WTC11 (cell line): ENCODE measurements at regions not wholly inside any gene's neighbourhood (a gene's known extent, or its start where the extent isn't known, plus 50 kb on each side); places are given as distances from the start of the nearest gene placed in this dataset.

ENCODE experiments used
- ATAC-seq: fragments of 200-7000 bp; cut with Tn5 transposase; 2 replicates; pipeline ENCODE4 v1.10.0; 2021; ENCODE audit warnings: mild to moderate bottlenecking, moderate library complexity
- CTCF ChIA-PET: fragments of 300-600 bp; sonication (Branson Sonifier 250); formaldehyde crosslinking; loops from one replicate; lab custom pipeline; 2021; ENCODE audit warnings: antibody characterized with exemption; lab: Charles Lee
- POLR2A ChIA-PET: fragments of 350-600 bp; sonication (Branson Sonifier 250); formaldehyde crosslinking; loops from one replicate; lab custom pipeline; 2021; ENCODE audit warnings: antibody characterized with exemption; lab: Charles Lee
- DNase-seq: peaks from one replicate; pipeline ENCODE4 v3.0.0; 2021; ENCODE audit warnings: low spot score
- H3K27ac Mint-ChIP-seq: 2 replicates; pipeline ENCODE4 v1.8.0; 2021; ENCODE audit warnings: mixed read lengths
- H3K27me3 Mint-ChIP-seq: 2 replicates; pipeline ENCODE4 v1.8.0; 2021; ENCODE audit warnings: low read depth, mild to moderate bottlenecking, moderate library complexity, mixed read lengths
- H3K36me3 Mint-ChIP-seq: 2 replicates; pipeline ENCODE4 v1.8.0; 2021; ENCODE audit warnings: mixed read lengths
- H3K4me1 Mint-ChIP-seq: 2 replicates; pipeline ENCODE4 v1.8.0; 2022; ENCODE audit warnings: mixed read lengths
- H3K4me3 Mint-ChIP-seq: 2 replicates; pipeline ENCODE4 v1.8.0; 2021; ENCODE audit warnings: mild to moderate bottlenecking, moderate library complexity, mixed read lengths
- H3K9me3 Mint-ChIP-seq: 2 replicates; pipeline ENCODE4 v1.8.0; 2021; ENCODE audit warnings: mixed read lengths
- AFF4 ChIP-seq: sonication (generic); formaldehyde crosslinking; IDR thresholded peaks from 2 replicates; pipeline ENCODE4 v1.8.1; 2023; ENCODE audit warnings: mild to moderate bottlenecking, missing genetic modification reagents, borderline replicate concordance
- AR ChIP-seq: fragments of 250-450 bp; sonication (Bioruptor Pico); IDR thresholded peaks from 2 replicates; pipeline ENCODE4 v1.9.0; 2021; ENCODE audit warnings: mild to moderate bottlenecking
- ATF6 ChIP-seq: sonication (generic); formaldehyde crosslinking; IDR thresholded peaks from 2 replicates; pipeline ENCODE4 v1.8.1; 2023; ENCODE audit warnings: mild to moderate bottlenecking, missing genetic modification reagents
- ETV6 ChIP-seq: sonication (generic); formaldehyde crosslinking; IDR thresholded peaks from 2 replicates; pipeline ENCODE4 v1.8.1; 2022; ENCODE audit warnings: mild to moderate bottlenecking, missing genetic modification reagents
- FOXP1 ChIP-seq: sonication (generic); formaldehyde crosslinking; IDR thresholded peaks from 2 replicates; pipeline ENCODE4 v1.8.0; 2022; ENCODE audit warnings: missing genetic modification reagents, mild to moderate bottlenecking, moderate library complexity, borderline replicate concordance
- GTF2I ChIP-seq: fragments of 250-450 bp; sonication (Bioruptor Pico); conservative IDR thresholded peaks from 2 replicates; pipeline ENCODE4 v1.4.0; 2021; ENCODE audit warnings: mild to moderate bottlenecking
- HMGXB4 ChIP-seq: sonication (generic); formaldehyde crosslinking; IDR thresholded peaks from 2 replicates; pipeline ENCODE4 v1.8.1; 2023; ENCODE audit warnings: mild to moderate bottlenecking, moderate library complexity, missing genetic modification reagents
- MYBL2 ChIP-seq: sonication (generic); formaldehyde crosslinking; IDR thresholded peaks from 2 replicates; pipeline ENCODE4 v1.8.1; 2023; ENCODE audit warnings: mild to moderate bottlenecking, moderate library complexity, missing genetic modification reagents
- SMAD3 ChIP-seq: sonication (generic); formaldehyde crosslinking; IDR thresholded peaks from 2 replicates; pipeline ENCODE4 v1.8.0; 2022; ENCODE audit warnings: missing genetic modification reagents, mild to moderate bottlenecking, borderline replicate concordance
- TP53 ChIP-seq: sonication (generic); formaldehyde crosslinking; IDR thresholded peaks from 2 replicates; pipeline ENCODE4 v1.8.1; 2023; ENCODE audit warnings: mild to moderate bottlenecking, missing genetic modification reagents
- ZBTB21 ChIP-seq: sonication (generic); formaldehyde crosslinking; IDR thresholded peaks from 2 replicates; pipeline ENCODE4 v1.8.1; 2023; ENCODE audit warnings: mild to moderate bottlenecking, missing genetic modification reagents, borderline replicate concordance
- ZMAT4 ChIP-seq: fragments of 250-450 bp; sonication (Bioruptor Pico); IDR thresholded peaks from 2 replicates; pipeline ENCODE4 v1.9.0; 2021; ENCODE audit warnings: mild to moderate bottlenecking
- ZNF138 ChIP-seq: sonication (generic); formaldehyde crosslinking; conservative IDR thresholded peaks from 2 replicates; pipeline ENCODE4 v1.8.1; 2022; ENCODE audit warnings: mild to moderate bottlenecking, moderate library complexity, missing genetic modification reagents
- ZNF317 ChIP-seq: sonication (generic); formaldehyde crosslinking; IDR thresholded peaks from 2 replicates; pipeline ENCODE4 v1.8.1; 2023; ENCODE audit warnings: low read depth, mild to moderate bottlenecking, moderate library complexity, missing genetic modification reagents, borderline replicate concordance
- ZNF396 ChIP-seq: fragments of 250-450 bp; sonication (Bioruptor Pico); IDR thresholded peaks from 2 replicates; pipeline ENCODE4 v1.8.0; 2021; ENCODE audit warnings: mild to moderate bottlenecking, moderate library complexity, borderline replicate concordance
- ZNF512 ChIP-seq: sonication (generic); formaldehyde crosslinking; IDR thresholded peaks from 2 replicates; pipeline ENCODE4 v1.8.1; 2022; ENCODE audit warnings: missing genetic modification reagents, borderline replicate concordance
- ZSCAN18 ChIP-seq: fragments of 250-450 bp; sonication (Bioruptor Pico); IDR thresholded peaks from 2 replicates; pipeline ENCODE4 v2.1.2; 2022; ENCODE audit warnings: mild to moderate bottlenecking, moderate library complexity

GRCh38 chr4:152115794-152116193, 355.0 kb upstream of the GATB start:
- no peak overlapping the region for H3K27ac Mint-ChIP-seq
- peaks cover 5% of the 10 kb centered on the region for H3K4me1 Mint-ChIP-seq
- ATAC-seq = no peak
- H3K4me3 Mint-ChIP-seq = no peak overlapping the region
- no peaks in the 10 kb centered on the region; the same call in 1 of the 2 replicates for H3K9me3 Mint-ChIP-seq
- TF ChIP-seq ZMAT4 (no peak), ZNF396 (no peak), ZNF317 (no peak), AFF4 (CRISPR knock-in tag) (no peak), MYBL2 (CRISPR knock-in tag) (no peak), ATF6 (CRISPR knock-in tag) (no peak), AR (CRISPR knock-in tag) (no peak), TP53 (CRISPR knock-in tag) (no peak), FOXP1 (CRISPR knock-in tag) (no peak), ZNF512 (CRISPR knock-in tag) (no peak), SMAD3 (CRISPR knock-in tag) (no peak), ETV6 (CRISPR knock-in tag) (no peak), ZNF138 (CRISPR knock-in tag) (no peak), ZBTB21 (CRISPR knock-in tag) (no peak), GTF2I (CRISPR knock-in tag) (no peak), HMGXB4 (CRISPR knock-in tag) (no peak), ZSCAN18 (CRISPR knock-in tag) (no peak)
- no peak for DNase-seq
- ChIA-PET POLR2A (no interaction called here), CTCF (no interaction called here)
- H3K36me3 Mint-ChIP-seq = no peaks in the 10 kb centered on the region
- H3K27me3 Mint-ChIP-seq = peaks cover 21% of the 10 kb centered on the region
